ENCODE measurements at regions not wholly inside any gene's neighbourhood (a gene's known extent, or its start where the extent isn't known, plus 50 kb on each side); places are given as distances from the start of the nearest gene placed in this dataset.
"Not testable (repeated sequence)": the region's sequence is repeated elsewhere in the genome, so short reads cannot be mapped to it uniquely, and the experiment has no call there.

- Histone ChIP-seq H3K9me2 (no peaks in the 10 kb centered on the region), H3K9ac (no peak overlapping the region), H3K9me3 (no peaks in the 10 kb centered on the region), H3K4me2 (no peak overlapping the region), H3K79me2 (ENCODE audit: insufficient read depth) (no peaks in the 10 kb centered on the region), H3K36me3 (replicated peaks in 1 of 2; ENCODE audit: control insufficient read depth in 1 of 2, insufficient read depth in 2 of 2, low read length in 1 of 2) (no peaks in the 10 kb centered on the region), H2AFZ (ENCODE audit: low read depth) (no peak overlapping the region), H3F3A (replicated peaks; ENCODE audit: insufficient read depth) (no peaks in the 10 kb centered on the region), H3K27me3 (ENCODE audit: insufficient read depth) (no peaks in the 10 kb centered on the region), H3K4me3 (ENCODE audit: low read depth in 2 of 2, low read length in 1 of 2) (no peak overlapping the region), H3K27ac (ENCODE audit: low read depth in 2 of 2, low read length in 1 of 2) (no peak overlapping the region), H3K4me1 (ENCODE audit: control insufficient read depth in 1 of 2, insufficient read depth in 2 of 2, low read depth in 1 of 2, low read length in 1 of 2) (no peaks in the 10 kb centered on the region), H4K20me1 (ENCODE audit: insufficient read depth) (no peaks in the 10 kb centered on the region)
- 19% methylated on average over 8 of the region's 8 CpGs for WGBS (ENCODE audit: low lambda C conversion rate)
- DNase-seq = no peak
- POLR2A ChIA-PET = no interaction called here
- TF ChIP-seq SMC3 (IDR thresholded peaks at IDR 0.05; ENCODE audit: low read depth, low read length) = no peak
- no peak for TF ChIP-seq MEF2A (IDR thresholded peaks at IDR 0.05; ENCODE audit: borderline replicate concordance, low read depth)
- TF ChIP-seq MXI1 (IDR thresholded peaks at IDR 0.05; ENCODE audit: low read depth, low read length) = no peak
- TF ChIP-seq, protein P1, sequence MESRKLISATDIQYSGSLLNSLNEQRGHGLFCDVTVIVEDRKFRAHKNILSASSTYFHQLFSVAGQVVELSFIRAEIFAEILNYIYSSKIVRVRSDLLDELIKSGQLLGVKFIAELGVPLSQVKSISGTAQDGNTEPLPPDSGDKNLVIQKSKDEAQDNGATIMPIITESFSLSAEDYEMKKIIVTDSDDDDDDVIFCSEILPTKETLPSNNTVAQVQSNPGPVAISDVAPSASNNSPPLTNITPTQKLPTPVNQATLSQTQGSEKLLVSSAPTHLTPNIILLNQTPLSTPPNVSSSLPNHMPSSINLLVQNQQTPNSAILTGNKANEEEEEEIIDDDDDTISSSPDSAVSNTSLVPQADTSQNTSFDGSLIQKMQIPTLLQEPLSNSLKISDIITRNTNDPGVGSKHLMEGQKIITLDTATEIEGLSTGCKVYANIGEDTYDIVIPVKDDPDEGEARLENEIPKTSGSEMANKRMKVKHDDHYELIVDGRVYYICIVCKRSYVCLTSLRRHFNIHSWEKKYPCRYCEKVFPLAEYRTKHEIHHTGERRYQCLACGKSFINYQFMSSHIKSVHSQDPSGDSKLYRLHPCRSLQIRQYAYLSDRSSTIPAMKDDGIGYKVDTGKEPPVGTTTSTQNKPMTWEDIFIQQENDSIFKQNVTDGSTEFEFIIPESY (IDR thresholded peaks at IDR 0.05; ENCODE audit: borderline replicate concordance, low read depth) = no peak
- CTCF ChIA-PET = no interaction called here
Measured at GRCh38 chr1:213796525-213796924, 191.2 kb upstream of the PROX1 start.

DNA sequence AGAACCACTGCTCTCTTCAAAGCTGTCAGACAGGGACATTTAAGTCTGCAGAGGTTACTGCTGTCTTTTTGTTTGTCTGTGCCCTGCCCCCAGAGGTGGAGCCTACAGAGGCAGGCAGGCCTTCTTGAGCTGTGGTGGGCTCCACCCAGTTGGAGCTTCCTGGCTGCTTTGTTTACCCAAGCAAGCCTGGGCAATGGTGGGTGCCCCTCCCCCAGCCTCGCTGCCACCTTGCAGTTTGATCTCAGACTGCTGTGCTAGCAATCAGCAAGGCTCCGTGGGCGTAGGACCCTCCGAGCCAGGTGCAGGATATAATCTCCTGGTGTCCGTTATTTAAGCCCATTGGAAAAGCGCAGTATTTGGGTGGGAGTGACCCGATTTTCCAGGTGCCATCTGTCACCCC, 179.5 kb upstream of the PROX1 start:
- POLR2A ChIA-PET; H3K27me3 ChIP-seq (ENCODE audit: insufficient read depth); H4K20me1 ChIP-seq (ENCODE audit: insufficient read depth); H3K27ac ChIP-seq (ENCODE audit: low read depth in 2 of 2, low read length in 1 of 2); H3K9me3 ChIP-seq; H3K9me2 ChIP-seq; H3K4me3 ChIP-seq (ENCODE audit: low read depth in 2 of 2, low read length in 1 of 2); H3K9ac ChIP-seq; DNase-seq; H3F3A ChIP-seq (replicated peaks; ENCODE audit: insufficient read depth); H3K79me2 ChIP-seq (ENCODE audit: insufficient read depth); H3K4me2 ChIP-seq; H3K4me1 ChIP-seq (ENCODE audit: control insufficient read depth in 1 of 2, insufficient read depth in 2 of 2, low read depth in 1 of 2, low read length in 1 of 2); H2AFZ ChIP-seq (ENCODE audit: low read depth); H3K36me3 ChIP-seq (replicated peaks in 1 of 2; ENCODE audit: control insufficient read depth in 1 of 2, insufficient read depth in 2 of 2, low read length in 1 of 2); CTCF ChIA-PET: not testable (repeated sequence)
- WGBS (ENCODE audit: low lambda C conversion rate) = 45% methylated on average over 6 of the region's 7 CpGs

- H3K9me3 ChIP-seq = no peaks in the 10 kb centered on the region
- H3K4me3 ChIP-seq (ENCODE audit: low read depth in 2 of 2, low read length in 1 of 2) = no peak overlapping the region
- H3F3A ChIP-seq (replicated peaks; ENCODE audit: insufficient read depth) = no peaks in the 10 kb centered on the region
- H3K4me2 ChIP-seq = no peak overlapping the region
- no peaks in the 10 kb centered on the region for H3K9me2 ChIP-seq
- DNase-seq = no peak
- no peaks in the 10 kb centered on the region for H3K79me2 ChIP-seq (ENCODE audit: insufficient read depth)
- H3K4me1 ChIP-seq (ENCODE audit: control insufficient read depth in 1 of 2, insufficient read depth in 2 of 2, low read depth in 1 of 2, low read length in 1 of 2) = no peaks in the 10 kb centered on the region; a peak in 1 of 4 replicates
- ChIA-PET CTCF (no interaction called here), POLR2A (no interaction called here)
- H2AFZ ChIP-seq (ENCODE audit: low read depth) = no peak overlapping the region
- H3K9ac ChIP-seq = no peak overlapping the region
- H4K20me1 ChIP-seq (ENCODE audit: insufficient read depth) = no peaks in the 10 kb centered on the region
- 58% methylated on average over 6 of the region's 6 CpGs for WGBS (ENCODE audit: low lambda C conversion rate)
- H3K36me3 ChIP-seq (replicated peaks in 1 of 2; ENCODE audit: control insufficient read depth in 1 of 2, insufficient read depth in 2 of 2, low read length in 1 of 2) = no peaks in the 10 kb centered on the region
- H3K27ac ChIP-seq (ENCODE audit: low read depth in 2 of 2, low read length in 1 of 2) = no peak overlapping the region
- TF ChIP-seq TCF12 (IDR thresholded peaks at IDR 0.05) = no peak
- no peak for TF ChIP-seq CHD2 (IDR thresholded peaks at IDR 0.05; ENCODE audit: low read length, partially characterized antibody)
- no peak for TF ChIP-seq SMC3 (IDR thresholded peaks at IDR 0.05; ENCODE audit: low read depth, low read length)
- TF ChIP-seq, protein P1 (IDR thresholded peaks at IDR 0.05; ENCODE audit: borderline replicate concordance, low read depth) = no peak
- TF ChIP-seq NRF1 (IDR thresholded peaks at IDR 0.05; ENCODE audit: low read depth, low read length) = no peak
- no peak for TF ChIP-seq PBX3 (IDR thresholded peaks at IDR 0.05)
- H3K27me3 ChIP-seq (ENCODE audit: insufficient read depth) = no peaks in the 10 kb centered on the region
Measured at GRCh38 chr1:213817156-213817555, 170.6 kb upstream of the PROX1 start.

Measured in SK-N-SH (cell line).